Esophagus squamous epithelium (tissue), 4 donors: ENCODE measurements at regions not wholly inside any gene's neighbourhood (a gene's known extent, or its start where the extent isn't known, plus 50 kb on each side); places are given as distances from the start of the nearest gene placed in this dataset.

Experiments used
- CTCF ChIP-seq, 6 experiments: fragments of 450-650 bp in 4 of 6; fragments of 200-600 bp in 2 of 6; sonication (generic) in 2 of 6; IDR thresholded peaks; one replicate each; pipeline ENCODE4 v1.5.1; 2016 to 2019; ENCODE audit warnings: antibody characterized with exemption in 6 of 6, mild to moderate bottlenecking in 4 of 6, moderate library complexity in 4 of 6
- POLR2A ChIP-seq, 4 donors: fragments of 450-650 bp; IDR thresholded peaks; one replicate each; pipeline ENCODE4 v1.6.1; 2017; ENCODE audit warnings: antibody characterized with exemption in 4 of 4, mild to moderate bottlenecking in 4 of 4, moderate library complexity in 3 of 4

GRCh38 chr1:14326857-14327256, 271.6 kb upstream of the KAZN start:
- TF ChIP-seq CTCF (IDR thresholded peaks at IDR 0.05) (no peak), POLR2A (IDR thresholded peaks at IDR 0.05) (no peak)
